ENCODE measurements at regions not wholly inside any gene's neighbourhood (a gene's known extent, or its start where the extent isn't known, plus 50 kb on each side); places are given as distances from the start of the nearest gene placed in this dataset.

GRCh38 chr2:47232738-47233415 is 56.6 kb upstream of the CALM2 start:
- TF ChIP-seq EZH2phosphoT487 (IDR thresholded peaks at IDR 0.05; ENCODE audit: borderline replicate concordance): no peak
- TF ChIP-seq, protein P1, sequence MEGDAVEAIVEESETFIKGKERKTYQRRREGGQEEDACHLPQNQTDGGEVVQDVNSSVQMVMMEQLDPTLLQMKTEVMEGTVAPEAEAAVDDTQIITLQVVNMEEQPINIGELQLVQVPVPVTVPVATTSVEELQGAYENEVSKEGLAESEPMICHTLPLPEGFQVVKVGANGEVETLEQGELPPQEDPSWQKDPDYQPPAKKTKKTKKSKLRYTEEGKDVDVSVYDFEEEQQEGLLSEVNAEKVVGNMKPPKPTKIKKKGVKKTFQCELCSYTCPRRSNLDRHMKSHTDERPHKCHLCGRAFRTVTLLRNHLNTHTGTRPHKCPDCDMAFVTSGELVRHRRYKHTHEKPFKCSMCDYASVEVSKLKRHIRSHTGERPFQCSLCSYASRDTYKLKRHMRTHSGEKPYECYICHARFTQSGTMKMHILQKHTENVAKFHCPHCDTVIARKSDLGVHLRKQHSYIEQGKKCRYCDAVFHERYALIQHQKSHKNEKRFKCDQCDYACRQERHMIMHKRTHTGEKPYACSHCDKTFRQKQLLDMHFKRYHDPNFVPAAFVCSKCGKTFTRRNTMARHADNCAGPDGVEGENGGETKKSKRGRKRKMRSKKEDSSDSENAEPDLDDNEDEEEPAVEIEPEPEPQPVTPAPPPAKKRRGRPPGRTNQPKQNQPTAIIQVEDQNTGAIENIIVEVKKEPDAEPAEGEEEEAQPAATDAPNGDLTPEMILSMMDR (conservative IDR thresholded peaks at IDR 0.05; ENCODE audit: low read length): no peak
- Histone ChIP-seq H3K4me3 (ENCODE audit: low read length, poor library complexity, severe bottlenecking) (no peak overlapping the region), H3K9ac (ENCODE audit: low read depth, low read length, poor library complexity, severe bottlenecking) (no peak overlapping the region), H3K9me3 (ENCODE audit: insufficient read depth, low read depth, low read length) (no peaks in the 10 kb centered on the region), H3F3A (ENCODE audit: low read depth) (no peaks in the 10 kb centered on the region), H3K27me3 (ENCODE audit: insufficient read depth, low read length, poor library complexity, severe bottlenecking) (no peaks in the 10 kb centered on the region), H3K4me1 (ENCODE audit: insufficient read depth, low read length, poor library complexity, severe bottlenecking) (no peaks in the 10 kb centered on the region), H4K20me1 (ENCODE audit: insufficient read depth, low read length, poor library complexity, severe bottlenecking) (no peaks in the 10 kb centered on the region), H3K79me2 (ENCODE audit: insufficient read depth, low read length) (no peaks in the 10 kb centered on the region), H2AFZ (ENCODE audit: low read length) (no peak overlapping the region), H3K36me3 (ENCODE audit: insufficient read depth, low read length) (no peaks in the 10 kb centered on the region), H3K4me2 (ENCODE audit: low read depth, low read length, poor library complexity, severe bottlenecking) (no peak overlapping the region), H3K9me2 (replicated peaks; ENCODE audit: low read depth, low read length) (no peaks in the 10 kb centered on the region)

DNA sequence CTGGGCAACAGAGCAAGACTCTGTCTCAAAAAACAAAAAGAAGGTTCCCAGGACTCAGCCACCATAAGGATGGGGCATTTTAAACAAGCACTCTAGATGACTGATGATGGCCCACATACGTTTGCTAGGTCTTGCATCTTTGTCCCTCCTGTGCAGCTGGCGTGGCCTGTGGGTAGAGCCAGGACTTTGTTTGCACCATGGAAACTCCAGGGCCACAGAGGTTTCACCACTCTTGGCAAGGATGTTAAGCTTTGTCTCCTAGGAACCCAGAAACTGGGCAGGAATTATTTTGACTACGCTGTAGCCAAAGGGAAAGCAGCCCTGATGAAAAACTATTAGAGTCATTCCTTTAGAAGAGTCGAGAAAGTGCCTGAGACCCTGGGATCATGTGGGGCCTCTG is 54.1 kb upstream of the CALM2 start:
- H3K9me2 ChIP-seq (replicated peaks; ENCODE audit: low read depth, low read length): no peaks in the 10 kb centered on the region
- H3K9ac ChIP-seq (ENCODE audit: low read depth, low read length, poor library complexity, severe bottlenecking): no peak overlapping the region
- no peaks in the 10 kb centered on the region for H4K20me1 ChIP-seq (ENCODE audit: insufficient read depth, low read length, poor library complexity, severe bottlenecking)
- no peaks in the 10 kb centered on the region for H3F3A ChIP-seq (ENCODE audit: low read depth)
- no peaks in the 10 kb centered on the region for H3K79me2 ChIP-seq (ENCODE audit: insufficient read depth, low read length)
- H3K4me1 ChIP-seq (ENCODE audit: insufficient read depth, low read length, poor library complexity, severe bottlenecking): no peaks in the 10 kb centered on the region
- H3K4me2 ChIP-seq (ENCODE audit: low read depth, low read length, poor library complexity, severe bottlenecking): no peak overlapping the region
- H3K36me3 ChIP-seq (ENCODE audit: insufficient read depth, low read length): no peaks in the 10 kb centered on the region
- H3K9me3 ChIP-seq (ENCODE audit: insufficient read depth, low read depth, low read length): no peaks in the 10 kb centered on the region
- TF ChIP-seq, protein P1 (conservative IDR thresholded peaks at IDR 0.05; ENCODE audit: low read length): no peak
- TF ChIP-seq EZH2phosphoT487 (IDR thresholded peaks at IDR 0.05; ENCODE audit: borderline replicate concordance): no peak
- H3K27me3 ChIP-seq (ENCODE audit: insufficient read depth, low read length, poor library complexity, severe bottlenecking): no peaks in the 10 kb centered on the region
- H3K4me3 ChIP-seq (ENCODE audit: low read length, poor library complexity, severe bottlenecking): no peak overlapping the region
- H2AFZ ChIP-seq (ENCODE audit: low read length): no peak overlapping the region

GRCh38 chr2:47227532-47228279 is 51.4 kb upstream of the CALM2 start:
- Histone ChIP-seq H3K27me3 (ENCODE audit: insufficient read depth, low read length, poor library complexity, severe bottlenecking) (no peaks in the 10 kb centered on the region), H4K20me1 (ENCODE audit: insufficient read depth, low read length, poor library complexity, severe bottlenecking) (no peaks in the 10 kb centered on the region), H3K9me2 (replicated peaks; ENCODE audit: low read depth, low read length) (no peaks in the 10 kb centered on the region), H3K4me3 (ENCODE audit: low read length, poor library complexity, severe bottlenecking) (no peak overlapping the region), H3K36me3 (ENCODE audit: insufficient read depth, low read length) (no peaks in the 10 kb centered on the region), H3K9ac (ENCODE audit: low read depth, low read length, poor library complexity, severe bottlenecking) (no peak overlapping the region), H3K4me1 (ENCODE audit: insufficient read depth, low read length, poor library complexity, severe bottlenecking) (no peaks in the 10 kb centered on the region), H2AFZ (ENCODE audit: low read length) (no peak overlapping the region), H3K4me2 (ENCODE audit: low read depth, low read length, poor library complexity, severe bottlenecking) (no peak overlapping the region), H3K9me3 (ENCODE audit: insufficient read depth, low read depth, low read length) (no peaks in the 10 kb centered on the region), H3K79me2 (ENCODE audit: insufficient read depth, low read length) (no peaks in the 10 kb centered on the region), H3F3A (ENCODE audit: low read depth) (no peaks in the 10 kb centered on the region)
- no peak for TF ChIP-seq EZH2phosphoT487 (IDR thresholded peaks at IDR 0.05; ENCODE audit: borderline replicate concordance)
- TF ChIP-seq, protein P1 (conservative IDR thresholded peaks at IDR 0.05; ENCODE audit: low read length): no peak
